ENCODE measurements at regions not wholly inside any gene's neighbourhood (a gene's known extent, or its start where the extent isn't known, plus 50 kb on each side); places are given as distances from the start of the nearest gene placed in this dataset.
"Not testable (repeated sequence)": the region's sequence is repeated elsewhere in the genome, so short reads cannot be mapped to it uniquely, and the experiment has no call there.

- FAIRE-seq (no peak), DNase-seq (ENCODE audit: low spot score in 2 of 2) (no peak)
Measured at GRCh38 chr20:29296256-29297230, 1960.9 kb upstream of the DEFB115 start.

- FAIRE-seq (no peak), DNase-seq (ENCODE audit: low spot score in 2 of 2) (no peak)
Measured at GRCh38 chr20:29297411-29298270, 1959.8 kb upstream of the DEFB115 start.

- FAIRE-seq (no peak), DNase-seq (ENCODE audit: low spot score in 2 of 2) (no peak)
Measured at GRCh38 chr20:29298271-29298590, 1959.2 kb upstream of the DEFB115 start.

- FAIRE-seq (no peak), DNase-seq (ENCODE audit: low spot score in 2 of 2) (no peak)
Measured at GRCh38 chr20:29298759-29299613, 1958.5 kb upstream of the DEFB115 start.

- FAIRE-seq (no peak), DNase-seq (ENCODE audit: low spot score in 2 of 2) (no peak)
Measured at GRCh38 chr20:29299811-29300578, 1957.5 kb upstream of the DEFB115 start.

- FAIRE-seq = no peak
- DNase-seq (ENCODE audit: low spot score in 2 of 2) = no peak
Measured at GRCh38 chr20:29300579-29301551, 1956.6 kb upstream of the DEFB115 start.

- FAIRE-seq = no peak
Measured at GRCh38 chr20:29301624-29302259, 1955.7 kb upstream of the DEFB115 start.

GRCh38 chr20:29302979-29303644, 1954.4 kb upstream of the DEFB115 start:
- no peak for FAIRE-seq
- DNase-seq (ENCODE audit: low spot score in 2 of 2) = no peak

More at GRCh38 chr20:29301624-29302259, 1955.7 kb upstream of the DEFB115 start:
- no peak for DNase-seq (ENCODE audit: low spot score in 2 of 2)

- no peak for DNase-seq (ENCODE audit: low spot score in 2 of 2)
- no peak for FAIRE-seq
Measured at GRCh38 chr20:29306390-29307072, 1950.9 kb upstream of the DEFB115 start.

GRCh38 chr20:29307484-29307883, 1950.0 kb upstream of the DEFB115 start:
- FAIRE-seq = not testable (repeated sequence)

GRCh38 chr20:29308956-29309355, 1948.5 kb upstream of the DEFB115 start:
- not testable (repeated sequence) for DNase-seq (ENCODE audit: low spot score in 2 of 2); FAIRE-seq

More at GRCh38 chr20:29307484-29307883, 1950.0 kb upstream of the DEFB115 start:
- not testable (repeated sequence) for DNase-seq (ENCODE audit: low spot score in 2 of 2)

- not testable (repeated sequence) for FAIRE-seq; DNase-seq (ENCODE audit: low spot score in 2 of 2)
Measured at GRCh38 chr20:29309481-29309880, 1948.0 kb upstream of the DEFB115 start.

GRCh38 chr20:29311046-29311445, 1946.4 kb upstream of the DEFB115 start:
- FAIRE-seq; DNase-seq (ENCODE audit: low spot score in 2 of 2): not testable (repeated sequence)

GRCh38 chr20:29312679-29313078, 1944.8 kb upstream of the DEFB115 start:
- not testable (repeated sequence) for DNase-seq (ENCODE audit: low spot score in 2 of 2); FAIRE-seq

- FAIRE-seq (no peak), DNase-seq (ENCODE audit: low spot score in 2 of 2) (no peak)
Measured at GRCh38 chr20:29313481-29313880, 1944.0 kb upstream of the DEFB115 start.

GRCh38 chr20:29314294-29314693, 1943.2 kb upstream of the DEFB115 start:
- DNase-seq (ENCODE audit: low spot score in 2 of 2) (no peak), FAIRE-seq (no peak)

Measured in frontal cortex (tissue), 3 donors.